Transverse colon (tissue), 4 donors: ENCODE measurements at regions not wholly inside any gene's neighbourhood (a gene's known extent, or its start where the extent isn't known, plus 50 kb on each side); places are given as distances from the start of the nearest gene placed in this dataset.

Source experiments
- DNase-seq: peaks from one replicate; pipeline ENCODE4 v3.0.0-alpha.2; 2019
- H3K27ac ChIP-seq, 4 donors: fragments of 200-600 bp; sonication (generic); 2 replicates each; pipeline ENCODE4 v1.5.1; 2016 to 2018; ENCODE audit warnings: inconsistent platforms in 4 of 4
- H3K27me3 ChIP-seq: fragments of 200-600 bp; sonication (generic); 2 replicates; pipeline ENCODE4 v1.5.1; 2017; ENCODE audit warnings: inconsistent platforms
- H3K36me3 ChIP-seq, 4 donors: fragments of 200-600 bp; sonication (generic); 2 replicates each; pipeline ENCODE4 v1.5.1; 2017 to 2019; ENCODE audit warnings: inconsistent platforms in 4 of 4
- H3K4me1 ChIP-seq, 4 donors: fragments of 200-600 bp; sonication (generic); 2 replicates each; pipeline ENCODE4 v1.5.1; 2017 to 2020; ENCODE audit warnings: inconsistent platforms in 4 of 4
- H3K4me3 ChIP-seq, 4 donors: fragments of 200-600 bp; sonication (generic); 1 replicate in 1 of 4; 2 replicates in 3 of 4; pipeline versions ENCODE4 v1.5.1 to v1.6.1; 2017 to 2019; ENCODE audit warnings: inconsistent platforms in 4 of 4
- H3K9me3 ChIP-seq, 2 donors: fragments of 200-600 bp; sonication (generic); 2 replicates each; pipeline ENCODE4 v1.5.1; 2017 to 2019; ENCODE audit warnings: inconsistent platforms in 2 of 2
- CTCF ChIP-seq, 5 experiments: fragments of 200-600 bp in 3 of 5; fragments of 450-650 bp in 2 of 5; sonication (generic) in 3 of 5; IDR thresholded peaks; 1 replicate in 2 of 5; 2 replicates in 3 of 5; pipeline ENCODE4 v1.5.1; 2016 to 2017; ENCODE audit warnings: antibody characterized with exemption in 5 of 5, inconsistent platforms in 3 of 5, mild to moderate bottlenecking in 2 of 5, moderate library complexity in 1 of 5
- EP300 ChIP-seq: sonication (generic); formaldehyde crosslinking; IDR thresholded peaks from one replicate; pipeline ENCODE4 v1.6.1; 2017; ENCODE audit warnings: antibody characterized with exemption, low read depth
- POLR2A ChIP-seq: fragments of 450-650 bp; IDR thresholded peaks from one replicate; pipeline ENCODE4 v1.6.1; 2016; ENCODE audit warnings: antibody characterized with exemption, mild to moderate bottlenecking, moderate library complexity
- POLR2AphosphoS5 ChIP-seq, 3 donors: sonication (generic); formaldehyde crosslinking; IDR thresholded peaks; one replicate each; pipeline ENCODE4 v1.6.1; 2016; ENCODE audit warnings: antibody characterized with exemption in 3 of 3
- WGBS, 2 donors: methylation state at CpG; one replicate each; pipeline ENCODE4 v1.1.5; 2018; ENCODE audit warnings: low coverage in 1 of 2; 5-methylcytosine and 5-hydroxymethylcytosine counted together
- in situ Hi-C, 4 donors: fragments of 200-750 bp; cut with MboI; loops; one replicate each; pipeline versions ENCODE4 v1.15.0 to v1.15.1; 2017; ENCODE audit warnings: low sequenced_read_pairs in 3 of 4, low pct_ligation_motif_present in 1 of 4, low pct_unique_long_range_greater_than_20kb in 1 of 4
- intact Hi-C: fragments of 100-400 bp; cut with DNase I; formaldehyde crosslinking; loops from one replicate; pipeline ENCODE4 v1.15.1; 2023; ENCODE audit warnings: low total_unique reads

GRCh38 chr9:94159069-94159939 is 75.0 kb downstream of the PTPDC1 start:
- Histone ChIP-seq H3K27ac (peak overlapping the region; percentile 4 to 56 (median 39)), H3K27me3 (no peaks in the 10 kb centered on the region), H3K36me3 (no peaks in the 10 kb centered on the region), H3K4me1 (peaks cover 4 to 26% (median 12%) of the 10 kb centered on the region in 4 donors), H3K9me3 (no peaks in the 10 kb centered on the region), H3K4me3 (no peak overlapping the region)
- in situ Hi-C loops (no loop called here), intact Hi-C loops (no loop called here)
- 79 to 95% methylated on average over 5 to 8 of the region's 8 CpGs for WGBS, 2 donors
- no peak for DNase-seq
- TF ChIP-seq POLR2AphosphoS5 (IDR thresholded peaks at IDR 0.05) (no peak), EP300 (no peak), POLR2A (no peak), CTCF (IDR thresholded peaks at IDR 0.05) (no peak)

- no peaks in the 10 kb centered on the region for H3K9me3 ChIP-seq
- H3K4me1 ChIP-seq = peaks cover 4 to 34% (median 18%) of the 10 kb centered on the region in 4 donors
- 88 to 93% methylated on average over 8 to 11 of the region's 11 CpGs for WGBS, 2 donors
- H3K4me3 ChIP-seq = no peak overlapping the region
- in situ Hi-C loops (no loop called here), intact Hi-C loops (no loop called here)
- TF ChIP-seq POLR2A = no peak
- no peak for TF ChIP-seq POLR2AphosphoS5 (IDR thresholded peaks at IDR 0.05)
- H3K27ac ChIP-seq = no peak overlapping the region
- no peaks in the 10 kb centered on the region for H3K36me3 ChIP-seq
- no peak for DNase-seq
- no peaks in the 10 kb centered on the region for H3K27me3 ChIP-seq
These were observed 76.6 kb downstream of the PTPDC1 start for GRCh38 chr9:94160594-94161501.

- in situ Hi-C loops = no loop called here
- TF ChIP-seq POLR2A (no peak), POLR2AphosphoS5 (IDR thresholded peaks at IDR 0.05) (no peak), CTCF (IDR thresholded peaks at IDR 0.05) (no peak), EP300 (no peak)
- DNase-seq = no peak
These were observed 77.4 kb downstream of the PTPDC1 start for GRCh38 chr9:94161673-94162072.

GRCh38 chr9:94164806-94165549 is 80.7 kb downstream of the PTPDC1 start:
- in situ Hi-C loops = no loop called here
- no peak for TF ChIP-seq POLR2A
- TF ChIP-seq EP300 = no peak
- TF ChIP-seq CTCF (IDR thresholded peaks at IDR 0.05) = no peak
- no peak for TF ChIP-seq POLR2AphosphoS5 (IDR thresholded peaks at IDR 0.05)
- H3K27ac ChIP-seq = peak overlapping the region; percentile 81 to 100 (median 100)
- no peak for DNase-seq
- 55 to 59% methylated on average over 5 of the region's 5 CpGs for WGBS, 2 donors
- H3K4me1 ChIP-seq = peaks cover 0 to 28% (median 26%) of the 10 kb centered on the region in 4 donors
- H3K9me3 ChIP-seq = no peaks in the 10 kb centered on the region
- H3K27me3 ChIP-seq = no peaks in the 10 kb centered on the region
- intact Hi-C loops = no loop called here
- H3K36me3 ChIP-seq = no peaks in the 10 kb centered on the region
- H3K4me3 ChIP-seq = peak overlapping the region in 1 of 4 donors; percentile 74

More at GRCh38 chr9:94161673-94162072, 77.4 kb downstream of the PTPDC1 start:
- Histone ChIP-seq H3K36me3 (no peaks in the 10 kb centered on the region), H3K4me1 (peaks cover 2 to 28% (median 14%) of the 10 kb centered on the region in 4 donors), H3K27me3 (no peaks in the 10 kb centered on the region), H3K27ac (no peak overlapping the region), H3K4me3 (no peak overlapping the region), H3K9me3 (no peaks in the 10 kb centered on the region)
- WGBS, 2 donors = 90 to 100% methylated on average over 7 to 8 of the region's 8 CpGs
- intact Hi-C loops = no loop called here
